ENCODE measurements at regions not wholly inside any gene's neighbourhood (a gene's known extent, or its start where the extent isn't known, plus 50 kb on each side); places are given as distances from the start of the nearest gene placed in this dataset.

DNA sequence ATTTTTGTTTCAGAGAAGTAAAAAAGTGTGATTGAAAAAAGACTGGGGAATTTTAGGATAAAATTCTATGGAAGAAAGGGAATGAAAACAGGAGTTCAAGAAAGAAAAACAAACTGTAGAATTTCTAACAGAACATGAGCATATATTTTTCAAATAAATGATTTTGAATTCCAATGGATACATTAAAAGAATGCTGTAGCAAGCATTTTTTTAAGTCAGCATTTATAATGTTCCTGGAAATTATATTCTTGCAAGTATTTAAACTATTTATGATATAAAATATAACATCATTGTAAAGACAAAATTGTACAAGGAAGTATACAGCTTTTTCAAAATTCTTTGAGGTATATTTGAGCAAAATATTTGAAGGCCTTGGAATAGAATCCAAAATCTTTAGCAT lies 450.7 kb downstream of the AEBP2 start:
- DNase-seq (ENCODE audit: low read depth) = no peak
- H3K4me3 ChIP-seq (ENCODE audit: control insufficient read depth, low read depth, low read length) = no peak overlapping the region
- TF ChIP-seq, protein P1, sequence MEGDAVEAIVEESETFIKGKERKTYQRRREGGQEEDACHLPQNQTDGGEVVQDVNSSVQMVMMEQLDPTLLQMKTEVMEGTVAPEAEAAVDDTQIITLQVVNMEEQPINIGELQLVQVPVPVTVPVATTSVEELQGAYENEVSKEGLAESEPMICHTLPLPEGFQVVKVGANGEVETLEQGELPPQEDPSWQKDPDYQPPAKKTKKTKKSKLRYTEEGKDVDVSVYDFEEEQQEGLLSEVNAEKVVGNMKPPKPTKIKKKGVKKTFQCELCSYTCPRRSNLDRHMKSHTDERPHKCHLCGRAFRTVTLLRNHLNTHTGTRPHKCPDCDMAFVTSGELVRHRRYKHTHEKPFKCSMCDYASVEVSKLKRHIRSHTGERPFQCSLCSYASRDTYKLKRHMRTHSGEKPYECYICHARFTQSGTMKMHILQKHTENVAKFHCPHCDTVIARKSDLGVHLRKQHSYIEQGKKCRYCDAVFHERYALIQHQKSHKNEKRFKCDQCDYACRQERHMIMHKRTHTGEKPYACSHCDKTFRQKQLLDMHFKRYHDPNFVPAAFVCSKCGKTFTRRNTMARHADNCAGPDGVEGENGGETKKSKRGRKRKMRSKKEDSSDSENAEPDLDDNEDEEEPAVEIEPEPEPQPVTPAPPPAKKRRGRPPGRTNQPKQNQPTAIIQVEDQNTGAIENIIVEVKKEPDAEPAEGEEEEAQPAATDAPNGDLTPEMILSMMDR (conservative IDR thresholded peaks at IDR 0.05; ENCODE audit: control insufficient read depth, insufficient read depth, low read depth, low read length) = no peak

DNA sequence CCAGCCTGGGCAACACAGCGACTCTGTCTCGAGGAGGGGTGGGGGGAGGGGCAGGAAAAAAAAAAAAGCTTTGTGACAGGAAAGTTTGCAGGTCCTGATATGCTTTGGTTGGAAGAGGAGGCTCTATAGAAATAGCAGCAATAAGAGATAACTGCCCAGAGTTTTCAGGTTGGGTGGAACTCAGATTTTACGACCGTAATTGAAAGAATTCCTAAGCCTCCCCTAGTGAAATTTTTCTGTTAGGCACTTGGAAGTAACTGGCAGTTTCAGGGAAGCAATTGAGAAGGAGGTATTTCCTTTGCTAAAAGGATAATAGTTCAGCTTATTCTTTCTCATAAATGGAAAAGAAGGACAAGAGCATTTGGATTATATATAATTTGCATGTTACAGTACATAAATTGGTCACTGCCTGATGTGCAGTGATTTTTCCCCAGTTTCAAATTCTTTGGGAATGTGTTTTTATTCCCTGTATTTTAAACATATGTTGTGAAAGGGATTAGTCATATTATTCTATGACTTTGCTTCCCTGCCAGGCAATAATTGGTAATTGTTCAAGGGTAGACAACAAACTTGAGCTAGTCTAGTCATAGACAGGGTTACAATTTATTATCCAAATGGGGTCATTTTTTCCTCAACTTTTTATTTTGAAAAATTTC lies 452.8 kb downstream of the AEBP2 start:
- DNase-seq (ENCODE audit: low read depth) = peak; percentile 59
- H3K4me3 ChIP-seq (ENCODE audit: control insufficient read depth, low read depth, low read length) = no peak overlapping the region
- TF ChIP-seq, protein P1 (conservative IDR thresholded peaks at IDR 0.05; ENCODE audit: control insufficient read depth, insufficient read depth, low read depth, low read length) = no peak

DNA sequence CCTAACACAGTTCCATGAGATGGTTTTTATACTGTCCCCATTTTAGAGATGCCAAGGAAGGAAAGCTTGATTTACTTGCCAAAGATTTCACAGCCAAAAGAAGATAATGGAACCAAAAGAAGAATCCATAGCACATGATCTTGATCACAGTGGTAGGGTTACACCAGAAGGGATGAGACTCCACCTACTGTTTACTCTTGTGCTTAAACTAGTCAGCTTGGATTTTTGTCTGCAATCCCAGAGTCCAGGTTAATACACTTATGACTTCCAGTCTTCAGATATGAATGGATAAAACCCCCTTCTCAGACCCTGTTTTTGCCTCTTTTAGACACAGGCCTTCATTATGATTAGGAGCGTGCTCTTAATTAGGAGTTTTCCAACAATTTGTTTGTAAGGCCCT lies 454.2 kb downstream of the AEBP2 start:
- no peak overlapping the region for H3K4me3 ChIP-seq (ENCODE audit: control insufficient read depth, low read depth, low read length)
- DNase-seq (ENCODE audit: low read depth) = peak; percentile 71
- TF ChIP-seq, protein P1 (conservative IDR thresholded peaks at IDR 0.05; ENCODE audit: control insufficient read depth, insufficient read depth, low read depth, low read length) = peak; percentile 47

DNA sequence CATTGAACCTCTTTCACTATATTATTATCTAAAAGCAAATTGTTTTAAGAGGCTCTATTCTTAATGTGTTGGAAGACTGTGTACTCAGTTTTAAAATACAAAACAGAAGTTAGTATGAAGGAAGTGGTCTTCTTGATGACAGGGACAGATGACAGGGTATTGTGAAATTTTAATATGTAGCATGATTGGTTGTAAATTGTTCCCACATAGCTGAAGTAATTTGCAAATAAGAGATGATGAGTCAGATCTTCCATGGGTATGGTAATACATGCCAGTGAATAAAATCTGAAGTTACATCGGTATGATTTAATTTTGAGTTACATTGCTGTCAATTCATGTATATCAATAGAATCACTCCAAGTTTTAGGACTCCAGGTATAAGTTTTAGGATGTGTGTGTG lies 454.8 kb downstream of the AEBP2 start:
- TF ChIP-seq, protein P1 (conservative IDR thresholded peaks at IDR 0.05; ENCODE audit: control insufficient read depth, insufficient read depth, low read depth, low read length) = no peak
- DNase-seq (ENCODE audit: low read depth) = peak; percentile 78
- H3K4me3 ChIP-seq (ENCODE audit: control insufficient read depth, low read depth, low read length) = no peak overlapping the region

DNA sequence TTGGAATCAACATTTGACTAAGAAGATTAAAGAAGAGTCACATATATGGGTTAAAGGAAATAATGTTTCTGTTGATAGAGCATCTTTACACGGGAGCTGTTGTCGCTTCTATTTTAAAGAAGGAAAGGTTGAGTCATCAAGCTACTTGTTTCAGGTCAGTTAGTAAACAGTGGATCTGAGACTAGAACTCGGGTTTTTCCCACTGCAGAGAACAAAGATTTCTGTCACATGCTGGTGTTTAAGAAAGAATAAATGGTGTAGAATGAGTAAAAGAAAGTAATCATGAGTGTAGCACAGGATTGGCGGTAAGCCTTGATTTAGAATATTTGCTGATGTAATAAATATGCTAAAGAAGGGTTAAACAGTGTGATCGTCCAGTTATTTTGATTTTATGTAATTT lies 455.5 kb downstream of the AEBP2 start:
- H3K4me3 ChIP-seq (ENCODE audit: control insufficient read depth, low read depth, low read length) = no peak overlapping the region

DNA sequence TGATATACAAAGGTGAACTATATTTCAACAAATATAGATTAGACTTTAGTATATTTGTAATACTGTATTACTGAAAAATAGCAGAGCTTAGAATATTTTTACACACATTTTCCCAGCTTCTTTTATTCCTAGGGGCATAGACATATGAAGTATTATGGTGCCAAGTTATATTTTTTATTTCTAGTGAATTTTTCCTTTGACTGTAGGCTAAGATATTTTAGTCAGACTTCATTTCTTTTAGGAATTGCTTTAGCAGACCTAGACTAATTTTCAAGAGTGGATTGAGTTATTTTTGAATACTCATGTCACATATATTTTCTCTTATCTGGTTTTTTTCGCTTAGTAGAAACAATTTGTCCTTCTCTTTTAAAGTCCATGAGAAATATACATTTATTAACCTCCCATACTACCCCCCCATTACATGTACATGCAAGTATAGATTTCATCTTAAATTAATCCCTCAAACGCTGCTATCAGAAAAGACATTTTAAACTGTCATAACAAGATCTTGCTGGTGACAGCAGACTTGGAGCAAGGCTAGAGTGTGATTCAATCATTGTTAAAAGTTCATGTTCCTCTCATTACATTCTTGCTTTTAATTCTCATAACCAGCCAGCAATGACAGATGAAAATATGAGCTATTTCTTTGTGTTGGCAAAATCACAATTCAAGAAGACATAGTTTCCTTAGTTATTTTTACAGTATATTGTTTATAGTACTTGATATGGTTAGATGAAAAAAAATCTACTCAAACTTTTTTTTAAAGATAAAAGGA lies 456.1 kb downstream of the AEBP2 start:
- TF ChIP-seq, protein P1 (conservative IDR thresholded peaks at IDR 0.05; ENCODE audit: control insufficient read depth, insufficient read depth, low read depth, low read length) = no peak
- no peak for DNase-seq (ENCODE audit: low read depth)
- H3K4me3 ChIP-seq (ENCODE audit: control insufficient read depth, low read depth, low read length) = no peak overlapping the region

More for the DNA sequence above, 455.5 kb downstream of the AEBP2 start:
- peak; percentile 12 for DNase-seq (ENCODE audit: low read depth)
- TF ChIP-seq, protein P1 (conservative IDR thresholded peaks at IDR 0.05; ENCODE audit: control insufficient read depth, insufficient read depth, low read depth, low read length) = no peak
